ENCODE measurements at regions not wholly inside any gene's neighbourhood (a gene's known extent, or its start where the extent isn't known, plus 50 kb on each side); places are given as distances from the start of the nearest gene placed in this dataset.

GRCh38 chr4:23290656-23291055 is 597.9 kb downstream of the GBA3 start:
- no TSS peak for BruUV-seq (replicated peaks)
- Histone ChIP-seq H4K8ac (ENCODE audit: low read depth in 2 of 2, low read length in 2 of 2) (no peak overlapping the region), H4K91ac (ENCODE audit: insufficient read depth, low read depth, low read length) (no peak overlapping the region), H3K9ac (ENCODE audit: low read depth, low read length) (no peak overlapping the region), H2BK120ac (ENCODE audit: low read depth, low read length) (no peak overlapping the region), H3K4ac (ENCODE audit: low read depth, low read length) (no peak overlapping the region), H3K9me1 (ENCODE audit: insufficient read depth, low read length) (no peaks in the 10 kb centered on the region), H3K18ac (ENCODE audit: low read depth, low read length) (no peak overlapping the region), H3K9me3 (ENCODE audit: control insufficient read depth, insufficient read depth, low read length) (no peaks in the 10 kb centered on the region), H2AK9ac (replicated peaks; ENCODE audit: low read depth, low read length, poor library complexity) (no peak overlapping the region), H3K4me1 (ENCODE audit: control insufficient read depth, insufficient read depth, low read length) (no peaks in the 10 kb centered on the region), H3K56ac (ENCODE audit: extremely low read depth, insufficient read depth, low read length) (no peak overlapping the region), H2BK15ac (ENCODE audit: low read depth, low read length) (no peak overlapping the region), H2BK20ac (ENCODE audit: low read depth, low read length) (no peak overlapping the region), H3K14ac (replicated peaks; ENCODE audit: low read depth, low read length) (no peak overlapping the region), H3K23ac (ENCODE audit: low read depth, low read length) (no peak overlapping the region), H4K20me1 (ENCODE audit: insufficient read depth, low read length) (no peaks in the 10 kb centered on the region), H3K27me3 (ENCODE audit: control insufficient read depth, insufficient read depth, low read length) (no peaks in the 10 kb centered on the region), H2AK5ac (ENCODE audit: low read depth, low read length) (no peak overlapping the region), H4K5ac (ENCODE audit: low read depth, low read length) (no peak overlapping the region), H3K4me2 (ENCODE audit: low read depth, low read length) (no peak overlapping the region), H2BK5ac (ENCODE audit: low read depth, low read length, poor library complexity, severe bottlenecking) (no peak overlapping the region), H2AFZ (replicated peaks; ENCODE audit: low read length, poor library complexity) (no peak overlapping the region), H3K36me3 (ENCODE audit: control insufficient read depth, insufficient read depth, low read length) (no peaks in the 10 kb centered on the region), H3K79me1 (ENCODE audit: low read depth in 1 of 2, low read length in 2 of 2) (no peaks in the 10 kb centered on the region), H3K4me3 (ENCODE audit: insufficient read depth, low read depth, low read length) (no peak overlapping the region), H3K27ac (ENCODE audit: insufficient read depth, low read length) (no peak overlapping the region)
- in situ Hi-C loops (cut with MboI; ENCODE audit: low sequenced_read_pairs) (no loop called here), dilution Hi-C loops (cut with HindIII; ENCODE audit: low sequenced_read_pairs, unreplicated experiment) (no loop called here), intact Hi-C loops (cut with micrococcal nuclease) (no loop called here)
- ChIA-PET CTCF (no interaction called here), POLR2A (ENCODE audit: unreplicated experiment) (no interaction called here)
- ATAC-seq (ENCODE audit: low read depth) (no peak), DNase-seq (no peak)
- WGBS, 2 experiments (ENCODE audit: extremely low coverage in 2 of 2, insufficient read length in 1 of 2): no CpG with 5 or more reads among the region's 3 CpGs
- no peak for TF ChIP-seq NFE2L2 (IDR thresholded peaks at IDR 0.05; ENCODE audit: low read depth, low read length)
- TF ChIP-seq CHD1 (IDR thresholded peaks at IDR 0.05; ENCODE audit: low read depth, low read length): no peak
- TF ChIP-seq POLR2A (IDR thresholded peaks at IDR 0.05; ENCODE audit: low read depth, low read length): no peak
- no peak for TF ChIP-seq MAZ (IDR thresholded peaks at IDR 0.05; ENCODE audit: borderline replicate concordance, low read depth, low read length)
- TF ChIP-seq RCOR1 (IDR thresholded peaks at IDR 0.05; ENCODE audit: insufficient replicate concordance, low read length): no peak
- no peak for TF ChIP-seq ELK1 (IDR thresholded peaks at IDR 0.05; ENCODE audit: borderline replicate concordance, low read depth, low read length)
- TF ChIP-seq RFX5 (IDR thresholded peaks at IDR 0.05; ENCODE audit: low read depth, low read length): no peak
- TF ChIP-seq FOS (IDR thresholded peaks at IDR 0.05; ENCODE audit: low read depth, low read length): no peak
- TF ChIP-seq SMC3 (IDR thresholded peaks at IDR 0.05; ENCODE audit: low read depth, low read length): no peak
- TF ChIP-seq CEBPB (IDR thresholded peaks at IDR 0.05; ENCODE audit: low read depth, low read length): no peak
- no peak for TF ChIP-seq BHLHE40 (IDR thresholded peaks at IDR 0.05; ENCODE audit: low read depth, low read length)
- TF ChIP-seq MAFK (IDR thresholded peaks at IDR 0.05; ENCODE audit: low read depth, low read length): no peak
- no peak for TF ChIP-seq CTCF (conservative IDR thresholded peaks at IDR 0.05; ENCODE audit: low read depth, low read length)
- no peak for TF ChIP-seq USF2 (IDR thresholded peaks at IDR 0.05; ENCODE audit: low read depth, low read length)
- no peak for TF ChIP-seq RAD21 (IDR thresholded peaks at IDR 0.05; ENCODE audit: low read length)
- TF ChIP-seq MXI1 (IDR thresholded peaks at IDR 0.05; ENCODE audit: borderline replicate concordance, low read depth, low read length): no peak
